Prostate gland (tissue), 2 donors: ENCODE measurements at regions not wholly inside any gene's neighbourhood (a gene's known extent, or its start where the extent isn't known, plus 50 kb on each side); places are given as distances from the start of the nearest gene placed in this dataset.
A peak's percentile ranks its signal among the peaks of the same experiment; 100 is the strongest.

Experiments used
- DNase-seq: peaks from one replicate; pipeline ENCODE4 v3.0.0-alpha.2; 2019; ENCODE audit warnings: low spot score
- H3K27ac ChIP-seq, 2 donors: fragments of 200-600 bp; sonication (generic); 2 replicates each; pipeline ENCODE4 v1.5.1; 2017 to 2019
- H3K27me3 ChIP-seq: fragments of 200-600 bp; sonication (generic); replicated peaks from 2 replicates; pipeline ENCODE4 v1.5.1; 2019; ENCODE audit not compliant: insufficient read depth
- H3K36me3 ChIP-seq, 2 donors: fragments of 200-600 bp; sonication (generic); 1 replicate in 1 of 2; 2 replicates in 1 of 2; pipeline versions ENCODE4 v1.5.1 to v1.8.1; 2017 to 2019
- H3K4me1 ChIP-seq: fragments of 200-600 bp; sonication (generic); replicated peaks from 2 replicates; pipeline ENCODE4 v1.5.1; 2019
- H3K4me3 ChIP-seq, 2 donors: fragments of 200-600 bp; sonication (generic); 2 replicates each; pipeline ENCODE4 v1.5.1; 2017 to 2019
- H3K9me3 ChIP-seq: fragments of 200-600 bp; sonication (generic); 2 replicates; pipeline ENCODE4 v1.5.1; 2017
- POLR2A ChIP-seq: fragments of 450-650 bp; IDR thresholded peaks from one replicate; pipeline ENCODE4 v1.6.1; 2016; ENCODE audit warnings: antibody characterized with exemption, mild to moderate bottlenecking
- POLR2AphosphoS5 ChIP-seq: sonication (generic); formaldehyde crosslinking; IDR thresholded peaks from one replicate; pipeline ENCODE4 v1.6.1; 2017; ENCODE audit warnings: antibody characterized with exemption
- WGBS: methylation state at CpG from one replicate; pipeline ENCODE4 v1.1.5; 2018; 5-methylcytosine and 5-hydroxymethylcytosine counted together
- intact Hi-C: fragments of 100-400 bp; cut with DNase I; formaldehyde crosslinking; loops from one replicate; pipeline ENCODE4 v1.14.2; 2022
- TF ChIP-seq, protein P1 (sequence below), 4 experiments: fragments of 200-600 bp in 2 of 4; fragments of 450-650 bp in 2 of 4; sonication (generic) in 2 of 4; IDR thresholded peaks; 1 replicate in 3 of 4; 2 replicates in 1 of 4; pipeline ENCODE4 v1.5.1; 2016 to 2019; ENCODE audit warnings: antibody characterized with exemption in 4 of 4, mild to moderate bottlenecking in 2 of 4, moderate library complexity in 2 of 4

DNA sequence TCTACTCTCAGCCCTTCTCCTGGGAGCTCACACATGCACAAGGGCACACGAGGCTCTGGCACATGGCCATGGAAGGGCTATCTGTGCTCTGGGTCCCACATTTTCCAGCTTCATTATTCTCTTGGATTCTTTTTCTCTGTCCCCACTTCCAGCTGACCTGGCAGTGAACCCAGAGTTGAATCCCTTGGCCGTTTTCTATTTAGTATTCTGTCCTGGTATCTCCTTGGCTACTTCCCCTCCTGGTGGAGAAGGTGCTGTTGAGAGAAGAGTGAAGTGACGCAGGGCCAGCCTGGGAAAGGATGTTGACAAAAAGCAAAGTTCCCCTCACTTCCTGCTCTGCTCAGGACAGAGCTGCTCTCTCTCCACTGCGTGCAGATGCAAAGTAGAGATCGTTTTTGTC is 303.1 kb downstream of the IRS2 start:
- Histone ChIP-seq H3K36me3 (no peaks in the 10 kb centered on the region), H3K27ac (no peak overlapping the region), H3K4me3 (no peak overlapping the region), H3K4me1 (no peaks in the 10 kb centered on the region), H3K27me3 (no peaks in the 10 kb centered on the region), H3K9me3 (no peaks in the 10 kb centered on the region)
- DNase-seq, result no peak
- TF ChIP-seq POLR2AphosphoS5, result no peak
- no peak for TF ChIP-seq POLR2A
- TF ChIP-seq, protein P1, sequence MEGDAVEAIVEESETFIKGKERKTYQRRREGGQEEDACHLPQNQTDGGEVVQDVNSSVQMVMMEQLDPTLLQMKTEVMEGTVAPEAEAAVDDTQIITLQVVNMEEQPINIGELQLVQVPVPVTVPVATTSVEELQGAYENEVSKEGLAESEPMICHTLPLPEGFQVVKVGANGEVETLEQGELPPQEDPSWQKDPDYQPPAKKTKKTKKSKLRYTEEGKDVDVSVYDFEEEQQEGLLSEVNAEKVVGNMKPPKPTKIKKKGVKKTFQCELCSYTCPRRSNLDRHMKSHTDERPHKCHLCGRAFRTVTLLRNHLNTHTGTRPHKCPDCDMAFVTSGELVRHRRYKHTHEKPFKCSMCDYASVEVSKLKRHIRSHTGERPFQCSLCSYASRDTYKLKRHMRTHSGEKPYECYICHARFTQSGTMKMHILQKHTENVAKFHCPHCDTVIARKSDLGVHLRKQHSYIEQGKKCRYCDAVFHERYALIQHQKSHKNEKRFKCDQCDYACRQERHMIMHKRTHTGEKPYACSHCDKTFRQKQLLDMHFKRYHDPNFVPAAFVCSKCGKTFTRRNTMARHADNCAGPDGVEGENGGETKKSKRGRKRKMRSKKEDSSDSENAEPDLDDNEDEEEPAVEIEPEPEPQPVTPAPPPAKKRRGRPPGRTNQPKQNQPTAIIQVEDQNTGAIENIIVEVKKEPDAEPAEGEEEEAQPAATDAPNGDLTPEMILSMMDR (IDR thresholded peaks at IDR 0.05), result no peak
- intact Hi-C loops, result no loop called here
- WGBS, result 62% methylated on average over 5 of the region's 5 CpGs

DNA sequence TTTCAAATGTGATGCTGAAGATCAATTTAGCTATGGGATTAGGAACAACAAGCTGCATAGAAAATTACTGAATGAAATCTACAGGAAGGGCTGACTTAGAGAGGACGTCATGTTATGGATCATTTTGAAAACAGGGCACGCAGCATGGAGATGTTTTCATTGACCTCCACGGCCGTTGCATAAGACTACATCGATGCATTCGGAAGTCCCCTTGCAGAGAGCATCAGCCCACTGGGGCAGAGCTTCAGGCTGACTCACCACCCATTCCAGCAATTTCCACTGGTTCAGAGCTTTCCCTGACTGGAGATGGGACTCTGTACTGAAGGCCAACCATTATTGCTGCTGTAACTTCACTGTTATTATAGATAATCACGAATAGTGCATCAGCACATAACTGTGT is 305.3 kb downstream of the IRS2 start:
- H3K27ac ChIP-seq, result no peak overlapping the region
- 91% methylated on average over 7 of the region's 7 CpGs for WGBS
- intact Hi-C loops, result no loop called here

DNA sequence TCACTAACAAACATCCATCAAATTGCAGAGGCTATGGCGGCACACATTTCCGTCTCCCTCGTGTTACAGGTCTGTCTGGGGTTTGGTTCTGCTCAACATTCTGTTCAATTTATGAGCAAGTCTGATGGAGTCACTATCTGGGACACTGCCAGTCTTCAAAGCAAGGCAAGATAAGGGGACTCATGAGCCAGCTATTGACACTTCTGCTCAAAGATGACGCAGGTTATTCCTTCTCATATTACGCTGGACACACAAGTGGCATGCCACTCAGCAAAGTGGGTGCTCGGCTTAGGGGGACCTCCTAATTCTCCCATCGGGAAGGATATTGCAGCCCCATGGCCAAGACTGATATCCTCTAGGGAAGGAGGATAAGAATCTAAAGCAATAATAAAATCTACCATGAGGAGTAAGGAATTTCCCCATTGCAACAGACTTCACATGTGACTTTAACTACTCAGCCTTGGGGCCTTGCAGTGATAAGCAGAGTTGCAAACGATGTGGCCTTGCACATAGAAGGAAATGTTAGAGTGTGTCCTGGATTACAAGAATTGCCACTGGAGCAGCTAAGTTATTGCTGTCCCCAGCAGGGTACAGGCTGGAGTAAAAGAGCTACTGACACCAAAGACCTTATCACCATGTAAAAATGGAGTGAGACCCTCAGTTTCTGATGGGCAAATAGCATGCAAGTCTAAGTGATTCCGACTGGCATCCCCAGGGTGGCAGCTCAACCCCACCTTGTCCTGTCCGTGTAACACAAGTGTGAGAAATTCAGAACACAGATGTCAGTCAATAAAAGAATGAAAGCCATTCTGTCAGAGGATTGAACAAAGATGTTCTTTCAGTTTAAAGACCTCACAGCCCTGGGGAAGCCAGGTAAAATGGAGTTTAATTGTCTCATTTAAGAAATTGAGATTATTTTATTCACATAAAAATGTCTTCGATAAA is 306.1 kb downstream of the IRS2 start:
- Histone ChIP-seq H3K27me3 (no peaks in the 10 kb centered on the region), H3K9me3 (no peaks in the 10 kb centered on the region), H3K27ac (no peak overlapping the region), H3K4me3 (no peak overlapping the region), H3K4me1 (no peaks in the 10 kb centered on the region), H3K36me3 (no peaks in the 10 kb centered on the region)
- intact Hi-C loops, result no loop called here
- DNase-seq, result peak; percentile 27
- no peak for TF ChIP-seq POLR2AphosphoS5
- TF ChIP-seq, protein P1 (IDR thresholded peaks at IDR 0.05), result no peak
- no peak for TF ChIP-seq POLR2A
- 67% methylated on average over 11 of the region's 11 CpGs for WGBS

More for the DNA sequence above, 305.3 kb downstream of the IRS2 start:
- Histone ChIP-seq H3K4me1 (no peaks in the 10 kb centered on the region), H3K9me3 (no peaks in the 10 kb centered on the region), H3K27me3 (no peaks in the 10 kb centered on the region), H3K36me3 (no peaks in the 10 kb centered on the region), H3K4me3 (no peak overlapping the region)
- DNase-seq, result no peak
- TF ChIP-seq POLR2AphosphoS5, result no peak
- no peak for TF ChIP-seq POLR2A
- TF ChIP-seq, protein P1 (IDR thresholded peaks at IDR 0.05), result no peak

DNA sequence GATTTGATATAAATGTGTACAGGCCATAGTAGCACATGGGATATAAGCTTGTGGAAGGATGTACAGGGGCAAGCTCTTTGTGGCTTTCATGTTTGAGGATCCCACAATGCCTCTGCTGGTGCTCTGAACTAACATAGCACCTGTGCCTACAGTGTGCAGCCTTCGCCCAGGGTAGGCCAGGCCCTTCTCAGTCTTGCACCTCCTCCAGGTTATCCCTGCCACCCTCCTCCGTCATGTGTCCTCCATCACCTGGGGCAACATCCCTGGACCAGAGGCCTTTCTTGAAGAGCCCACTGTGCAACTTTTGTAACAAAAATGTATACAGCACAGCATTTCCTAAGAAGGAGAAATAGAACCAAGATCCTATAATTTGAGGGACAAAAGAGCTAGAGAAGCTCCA is 306.8 kb downstream of the IRS2 start:
- TF ChIP-seq POLR2AphosphoS5, result no peak
- TF ChIP-seq, protein P1 (IDR thresholded peaks at IDR 0.05), result no peak
- Histone ChIP-seq H3K4me3 (no peak overlapping the region), H3K9me3 (no peaks in the 10 kb centered on the region), H3K27me3 (no peaks in the 10 kb centered on the region), H3K36me3 (no peaks in the 10 kb centered on the region), H3K4me1 (no peaks in the 10 kb centered on the region), H3K27ac (no peak overlapping the region)
- DNase-seq, result no peak
- WGBS, result 89% methylated on average over 2 of the region's 2 CpGs
- intact Hi-C loops, result no loop called here

DNA sequence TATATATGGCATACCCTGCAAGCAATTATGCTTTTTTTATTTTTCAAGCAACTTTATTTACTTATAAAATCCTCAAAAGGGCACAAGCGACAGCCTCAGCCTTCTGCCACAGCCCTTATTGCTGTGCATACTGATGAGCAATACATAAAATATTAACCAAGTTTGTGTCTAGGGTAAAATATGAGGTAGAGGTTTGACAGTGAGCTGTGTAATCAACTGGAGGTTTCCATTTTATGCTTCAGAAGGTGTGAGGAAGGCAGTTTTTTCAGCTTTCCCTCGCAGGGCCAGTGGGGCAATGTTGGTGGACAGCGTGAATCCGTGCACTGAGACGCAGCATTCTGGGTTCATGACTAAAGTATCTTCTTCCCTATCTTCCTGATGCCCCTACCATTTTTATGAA is 310.4 kb downstream of the IRS2 start:
- Histone ChIP-seq H3K36me3 (no peaks in the 10 kb centered on the region), H3K9me3 (no peaks in the 10 kb centered on the region), H3K27ac (no peak overlapping the region), H3K4me1 (no peaks in the 10 kb centered on the region), H3K27me3 (no peaks in the 10 kb centered on the region), H3K4me3 (no peak overlapping the region)
- intact Hi-C loops, result no loop called here
- WGBS, result 86% methylated on average over 5 of the region's 5 CpGs
- TF ChIP-seq POLR2A, result no peak
- TF ChIP-seq POLR2AphosphoS5, result no peak
- TF ChIP-seq, protein P1 (IDR thresholded peaks at IDR 0.05), result no peak
- no peak for DNase-seq
